ENCODE measurements at regions not wholly inside any gene's neighbourhood (a gene's known extent, or its start where the extent isn't known, plus 50 kb on each side); places are given as distances from the start of the nearest gene placed in this dataset.

GRCh38 chr22:19643448-19644313 lies 70.6 kb upstream of the SEPTIN5 start (continued):
- peak; percentile 57 for TF ChIP-seq PKNOX1 (IDR thresholded peaks at IDR 0.05)
- peak; percentile 65 for TF ChIP-seq ATF4 (CRISPR knock-in tag; IDR thresholded peaks at IDR 0.05)
- TF ChIP-seq ZKSCAN8 (CRISPR knock-in tag; IDR thresholded peaks at IDR 0.05), result peak; percentile 82; the same call in 1 of the 2 replicates
- peak; percentile 18; the same call in 1 of the 2 replicates for TF ChIP-seq CHD2 (IDR thresholded peaks at IDR 0.05; ENCODE audit: low read depth, low read length)
- peak; percentile 32; the same call in 1 of the 2 replicates for TF ChIP-seq ESRRB (CRISPR knock-in tag; IDR thresholded peaks at IDR 0.05; ENCODE audit: borderline replicate concordance)
- TF ChIP-seq ELF4 (CRISPR knock-in tag; IDR thresholded peaks at IDR 0.05), result peak; percentile 96
- no peak for TF ChIP-seq ZNF778 (CRISPR knock-in tag; IDR thresholded peaks at IDR 0.05)
- TF ChIP-seq MBD1 (CRISPR knock-in tag; IDR thresholded peaks at IDR 0.05), result no peak
- peak; percentile 26; the same call in 1 of the 2 replicates for TF ChIP-seq ZNF354B (CRISPR knock-in tag; IDR thresholded peaks at IDR 0.05)
- 0 out of 2 replicates have a peak, but pooled peaks have one; percentile 8 for TF ChIP-seq ZNF41 (CRISPR knock-in tag; conservative IDR thresholded peaks at IDR 0.05)
- TF ChIP-seq CHCHD3 (CRISPR knock-in tag; IDR thresholded peaks at IDR 0.05), result 0 out of 2 replicates have a peak, but pooled peaks have one; percentile 57
- TF ChIP-seq ZBTB26 (CRISPR knock-in tag; IDR thresholded peaks at IDR 0.05), result peak; percentile 27; the same call in 1 of the 2 replicates
- peak; percentile 88; the same call in 1 of the 2 replicates for TF ChIP-seq EZH2 (IDR thresholded peaks at IDR 0.05; ENCODE audit: borderline replicate concordance, low read depth, low read length)
- 0 out of 2 replicates have a peak, but pooled peaks have one; percentile 31 for TF ChIP-seq EP400 (IDR thresholded peaks at IDR 0.05)
- TF ChIP-seq DPF2 (IDR thresholded peaks at IDR 0.05), result peak; percentile 96
- TF ChIP-seq ZBTB17 (CRISPR knock-in tag; IDR thresholded peaks at IDR 0.05), result peak; percentile 88
- TF ChIP-seq FOXK2 (conservative IDR thresholded peaks at IDR 0.05 in 1 of 2, IDR thresholded peaks at IDR 0.05 in 1 of 2; ENCODE audit: low read depth in 2 of 2), result peak; percentile 70 to 89
- TF ChIP-seq ZNF274 (IDR thresholded peaks at IDR 0.05; ENCODE audit: borderline replicate concordance, low read depth, low read length), result peak; percentile 44; the same call in 1 of the 2 replicates
- TF ChIP-seq ZNF583 (CRISPR knock-in tag; IDR thresholded peaks at IDR 0.05), result peak; percentile 84
- peak in 1 of 2 experiments; percentile 79; a peak in 2 of 4 replicates for TF ChIP-seq MAZ (CRISPR knock-in tag; conservative IDR thresholded peaks at IDR 0.05 in 1 of 2, IDR thresholded peaks at IDR 0.05 in 1 of 2)
- TF ChIP-seq ZNF280A (IDR thresholded peaks at IDR 0.05; ENCODE audit: low read depth, partially characterized antibody), result no peak
- no peak for TF ChIP-seq ZKSCAN1 (IDR thresholded peaks at IDR 0.05; ENCODE audit: low read depth, low read length)
